SH-SY5Y (cell line): ENCODE measurements at regions not wholly inside any gene's neighbourhood (a gene's known extent, or its start where the extent isn't known, plus 50 kb on each side); places are given as distances from the start of the nearest gene placed in this dataset.

Experiments used
- GATA2 ChIP-seq: IDR thresholded peaks from 2 replicates; pipeline ENCODE4 v1.6.1; 2011; ENCODE audit warnings: mild to moderate bottlenecking, low read depth, low read length
- GATA3 ChIP-seq: IDR thresholded peaks from 2 replicates; pipeline ENCODE4 v1.6.1; 2011; ENCODE audit warnings: low read depth, mild to moderate bottlenecking, low read length, moderate library complexity

DNA sequence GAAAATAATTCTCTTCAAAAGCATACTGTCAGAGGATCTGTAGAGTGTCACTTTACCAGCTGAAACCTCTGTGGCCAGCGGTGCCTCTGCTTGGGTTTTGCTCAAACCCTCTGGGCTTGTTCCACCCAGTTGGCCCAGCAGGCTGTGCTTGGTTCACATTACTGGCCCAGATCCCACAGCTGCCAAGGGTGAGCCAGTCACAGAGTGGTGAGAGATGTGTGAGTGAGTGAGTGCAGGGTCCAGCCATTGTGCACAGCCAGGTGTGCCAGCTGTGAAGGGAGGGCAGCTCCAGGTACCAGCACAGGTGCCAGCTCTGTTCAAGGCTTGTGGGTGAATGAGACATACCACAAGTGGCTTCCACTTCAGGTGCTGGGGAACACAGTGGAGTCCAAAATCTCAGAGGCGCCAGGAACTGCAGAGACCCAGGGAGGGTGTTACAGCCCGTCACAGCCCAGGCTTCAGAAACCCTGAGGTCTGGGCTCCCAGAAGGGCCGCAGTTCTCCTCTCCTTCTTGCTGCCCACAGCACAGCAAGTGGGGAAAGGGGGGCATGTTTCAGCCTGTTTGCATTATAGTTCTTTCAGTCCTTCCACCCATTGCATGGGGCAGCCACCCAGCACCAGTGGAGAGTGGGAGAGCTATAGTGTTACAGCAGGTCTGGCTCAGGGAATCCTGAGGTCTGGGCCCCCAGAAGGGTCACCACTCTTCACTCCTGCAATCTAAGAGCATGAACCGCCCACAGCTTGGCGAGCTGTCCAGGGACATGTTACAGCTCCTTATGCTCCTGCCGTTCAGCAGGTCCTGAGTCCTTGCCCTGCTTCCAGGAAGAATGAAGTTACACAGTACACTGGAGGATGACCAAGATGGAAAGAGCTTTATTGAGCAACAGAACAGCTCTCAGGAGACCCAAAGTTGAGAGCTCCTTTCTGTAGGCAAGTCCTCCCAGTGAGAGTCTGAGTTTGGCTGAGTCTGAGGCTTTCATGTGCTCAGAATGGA lies 931.7 kb upstream of the SORCS1 start:
- TF ChIP-seq GATA2 (no peak), GATA3 (no peak)
